NT2/D1 (cell line): ENCODE measurements at regions not wholly inside any gene's neighbourhood (a gene's known extent, or its start where the extent isn't known, plus 50 kb on each side); places are given as distances from the start of the nearest gene placed in this dataset.

Experiments
- SUZ12 ChIP-seq: IDR thresholded peaks from 2 replicates; pipeline ENCODE4 v1.6.1; 2011; ENCODE audit not compliant: insufficient read length, insufficient read depth; ENCODE audit errors: extremely low read depth
- YY1 ChIP-seq: IDR thresholded peaks from 2 replicates; pipeline ENCODE4 v1.6.1; 2011; ENCODE audit not compliant: insufficient read length, insufficient read depth
- ZNF274 ChIP-seq: IDR thresholded peaks from 2 replicates; pipeline ENCODE4 v1.6.1; 2011; ENCODE audit warnings: mild to moderate bottlenecking, low read depth, low read length

DNA sequence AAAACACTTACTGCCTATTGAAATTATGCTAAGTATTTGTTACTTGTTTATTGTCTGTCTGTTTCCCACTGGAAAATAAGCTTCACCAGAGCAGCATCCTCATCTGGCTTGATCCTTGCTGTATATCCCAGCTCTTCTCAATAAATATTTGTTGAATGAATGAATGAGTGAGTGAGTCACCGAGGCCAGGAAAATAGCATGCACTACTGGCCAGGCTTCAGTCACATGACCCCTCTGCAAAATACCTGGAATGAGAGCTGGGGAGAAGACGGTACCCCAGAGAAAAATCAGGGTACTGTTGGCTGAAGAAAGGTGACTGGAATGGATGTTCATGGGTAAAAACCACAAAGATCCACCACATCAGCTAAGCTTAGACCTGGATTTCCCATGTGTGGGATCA, 331.9 kb downstream of the SHQ1 start:
- TF ChIP-seq SUZ12: no peak
- TF ChIP-seq ZNF274: no peak
- TF ChIP-seq YY1: no peak
